ENCODE measurements at regions not wholly inside any gene's neighbourhood (a gene's known extent, or its start where the extent isn't known, plus 50 kb on each side); places are given as distances from the start of the nearest gene placed in this dataset.

DNA sequence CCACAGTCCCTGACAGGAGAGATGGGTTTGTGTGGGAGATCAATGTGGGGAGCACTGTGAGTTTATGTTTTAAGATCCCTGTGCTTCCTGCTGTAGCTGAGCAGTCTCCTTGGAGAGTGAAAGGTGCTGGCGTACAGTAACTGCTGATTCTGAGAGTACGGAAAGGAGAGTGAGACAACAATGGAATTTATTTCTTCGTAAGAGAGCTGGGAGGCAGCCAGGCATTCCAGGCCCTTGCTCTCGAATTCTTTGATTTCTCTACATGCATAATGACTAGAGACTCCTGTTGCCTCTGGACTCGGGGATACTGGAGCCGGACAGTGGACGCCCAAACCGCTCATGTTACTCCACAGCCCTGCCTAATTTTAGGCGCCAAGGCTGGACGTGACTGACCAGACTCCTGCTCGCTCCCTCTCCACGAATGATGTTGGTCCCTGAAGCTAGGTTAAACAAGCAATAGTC is 131.0 kb upstream of the PHACTR1 start:
- no peak for DNase-seq (ENCODE audit: low read depth)

GRCh38 chr6:12586721-12587480 is 129.7 kb upstream of the PHACTR1 start:
- no peak for DNase-seq (ENCODE audit: low read depth)

DNA sequence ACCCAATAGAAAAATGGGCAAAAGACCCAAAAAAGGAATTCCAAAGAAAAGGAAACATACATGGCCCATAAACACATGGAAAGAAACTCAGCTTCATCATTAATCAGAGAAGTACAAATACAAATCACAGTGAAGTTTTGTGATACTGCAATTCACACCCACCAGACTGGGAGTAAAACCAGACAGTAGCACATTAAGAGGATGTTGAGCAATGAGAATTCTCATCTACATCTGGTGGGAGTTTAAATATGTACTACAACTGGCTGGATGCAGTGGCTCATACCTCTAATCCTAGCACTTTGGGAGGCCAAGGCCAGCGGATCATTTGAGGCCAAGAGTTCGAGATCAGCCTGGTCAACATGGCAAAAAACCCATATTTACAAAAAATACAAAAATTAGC is 125.7 kb upstream of the PHACTR1 start:
- DNase-seq (ENCODE audit: low read depth): no peak

DNA sequence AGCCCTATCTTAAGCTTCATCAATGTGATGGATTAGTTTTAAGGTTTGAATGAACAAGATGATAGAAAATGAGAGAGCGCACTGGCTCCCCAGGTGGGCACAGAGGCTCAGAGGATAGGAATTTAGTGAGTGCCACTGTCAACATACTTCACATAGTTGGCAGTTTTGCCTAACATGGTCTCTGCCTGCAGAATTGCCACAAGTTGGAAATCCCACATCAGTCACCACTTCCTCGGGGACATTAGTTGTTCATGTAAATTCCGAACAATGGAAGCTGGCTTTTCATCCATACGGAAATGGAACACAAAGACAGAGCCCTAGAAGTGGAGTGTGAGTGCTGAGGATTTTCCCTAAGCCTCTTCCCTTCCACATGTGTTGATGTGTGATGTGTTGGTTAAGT is 123.9 kb upstream of the PHACTR1 start:
- DNase-seq (ENCODE audit: low read depth): peak; percentile 75

DNA sequence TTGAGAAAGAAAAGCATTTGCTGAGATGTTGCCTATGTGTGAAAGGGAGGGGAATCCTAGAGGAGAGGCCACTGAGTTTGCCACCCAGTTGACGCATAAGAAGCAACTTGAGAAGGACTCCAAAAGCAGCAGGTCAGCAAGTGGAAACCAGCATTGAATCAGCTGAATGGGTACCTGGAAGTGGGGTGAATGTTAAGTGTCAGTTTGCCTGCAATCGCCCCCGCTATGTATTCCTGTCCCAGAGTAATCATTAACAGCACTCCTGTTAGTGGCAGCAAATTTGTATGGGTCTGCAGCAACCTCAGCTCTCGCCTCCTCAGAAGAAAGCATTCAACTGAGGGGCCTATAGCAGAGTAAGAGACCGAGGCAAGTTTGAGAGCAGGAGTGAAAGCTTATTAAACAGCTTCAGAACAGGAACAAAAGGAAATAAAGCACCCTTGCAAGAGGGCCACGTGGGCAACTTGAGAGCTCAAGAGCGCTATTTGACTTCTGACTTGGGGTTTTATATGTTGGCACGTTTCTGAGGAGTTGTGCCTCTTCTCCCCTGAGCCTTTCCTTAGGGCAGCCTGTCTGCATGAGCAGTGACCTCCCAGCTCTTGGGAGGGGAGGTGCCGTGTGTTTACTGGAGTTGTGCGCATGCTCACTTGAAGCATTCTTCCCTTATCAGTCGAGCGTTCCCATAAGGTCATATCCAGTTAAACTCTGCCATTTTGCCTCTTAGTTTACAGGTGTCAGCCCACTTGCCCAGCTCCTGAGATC is 122.6 kb upstream of the PHACTR1 start:
- no peak for DNase-seq (ENCODE audit: low read depth)

- no peak for DNase-seq (ENCODE audit: low read depth)
These were observed 122.1 kb upstream of the PHACTR1 start for GRCh38 chr6:12594530-12594893.

DNA sequence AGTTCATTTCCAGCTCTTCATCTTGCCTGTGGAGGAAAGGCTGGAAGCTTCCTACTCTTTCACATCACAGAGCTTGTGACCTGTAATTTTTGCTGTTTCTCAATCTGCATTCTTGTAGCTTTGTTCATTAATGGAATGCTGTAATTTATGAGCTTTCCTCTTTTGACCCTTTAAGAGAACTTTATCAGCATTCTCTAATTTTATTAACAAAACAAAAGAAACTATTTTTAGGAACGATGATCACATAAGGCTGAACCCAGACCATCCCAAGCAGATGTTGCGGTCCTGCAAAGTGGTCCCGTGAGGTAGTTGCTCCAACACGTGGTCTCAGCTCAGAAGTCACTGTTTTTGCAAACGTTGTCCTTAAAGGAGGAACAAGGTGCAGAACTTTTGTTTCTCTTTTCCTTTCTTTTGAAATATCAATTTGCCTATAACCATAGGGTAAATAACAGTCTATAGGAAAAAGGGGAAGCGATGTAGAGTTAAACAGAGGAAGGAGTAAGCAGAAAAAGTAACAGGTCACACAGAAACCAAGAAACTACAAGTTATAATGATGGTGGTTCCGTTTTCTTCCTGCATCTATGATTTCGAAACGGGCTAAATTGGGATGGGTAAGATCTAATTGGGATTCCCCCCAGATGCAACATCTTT is 121.3 kb upstream of the PHACTR1 start:
- DNase-seq (ENCODE audit: low read depth): no peak

DNA sequence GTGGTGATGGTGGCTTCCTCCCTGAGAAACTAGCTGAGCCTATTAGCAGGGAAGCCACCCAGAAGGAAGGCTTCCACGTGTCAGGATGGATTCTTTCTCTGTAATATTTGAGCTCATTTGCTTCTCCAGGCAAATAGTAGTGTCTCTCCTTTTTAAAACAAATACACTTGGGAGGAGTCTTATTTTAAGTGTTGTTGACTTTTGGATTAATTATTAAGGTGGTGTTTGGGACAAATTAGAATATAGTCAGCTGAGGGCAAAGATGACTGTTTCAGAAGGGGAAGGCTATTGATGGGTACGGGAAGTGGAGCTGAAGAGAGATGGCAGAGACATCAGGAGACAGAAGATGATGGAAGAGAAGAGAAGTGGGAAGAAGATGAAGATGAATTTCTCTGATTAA is 119.8 kb upstream of the PHACTR1 start:
- DNase-seq (ENCODE audit: low read depth): no peak

GRCh38 chr6:12598919-12599318 is 117.6 kb upstream of the PHACTR1 start:
- DNase-seq (ENCODE audit: low read depth): no peak

- DNase-seq (ENCODE audit: low read depth): no peak
These were observed 114.7 kb upstream of the PHACTR1 start for GRCh38 chr6:12601881-12602280.

DNA sequence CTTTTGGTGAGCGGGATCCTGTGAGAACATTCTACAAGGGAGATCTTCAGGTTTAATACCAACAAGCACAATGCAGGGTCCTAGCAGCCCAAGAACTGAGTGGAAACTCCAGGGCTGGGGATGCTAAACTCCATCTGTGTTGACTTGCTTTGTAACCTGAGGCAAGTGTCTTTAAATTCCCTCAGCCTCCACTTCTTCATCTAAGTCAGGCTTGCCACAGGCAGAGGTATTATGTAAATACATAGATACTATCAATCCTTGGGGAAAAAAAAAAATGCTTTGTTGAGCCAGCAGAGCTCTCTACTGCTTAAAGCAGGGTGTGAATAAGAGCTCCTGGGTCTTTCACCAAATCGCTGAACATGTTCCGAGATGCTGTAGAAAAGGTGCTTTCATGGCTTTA is 114.2 kb upstream of the PHACTR1 start:
- no peak for DNase-seq (ENCODE audit: low read depth)

DNA sequence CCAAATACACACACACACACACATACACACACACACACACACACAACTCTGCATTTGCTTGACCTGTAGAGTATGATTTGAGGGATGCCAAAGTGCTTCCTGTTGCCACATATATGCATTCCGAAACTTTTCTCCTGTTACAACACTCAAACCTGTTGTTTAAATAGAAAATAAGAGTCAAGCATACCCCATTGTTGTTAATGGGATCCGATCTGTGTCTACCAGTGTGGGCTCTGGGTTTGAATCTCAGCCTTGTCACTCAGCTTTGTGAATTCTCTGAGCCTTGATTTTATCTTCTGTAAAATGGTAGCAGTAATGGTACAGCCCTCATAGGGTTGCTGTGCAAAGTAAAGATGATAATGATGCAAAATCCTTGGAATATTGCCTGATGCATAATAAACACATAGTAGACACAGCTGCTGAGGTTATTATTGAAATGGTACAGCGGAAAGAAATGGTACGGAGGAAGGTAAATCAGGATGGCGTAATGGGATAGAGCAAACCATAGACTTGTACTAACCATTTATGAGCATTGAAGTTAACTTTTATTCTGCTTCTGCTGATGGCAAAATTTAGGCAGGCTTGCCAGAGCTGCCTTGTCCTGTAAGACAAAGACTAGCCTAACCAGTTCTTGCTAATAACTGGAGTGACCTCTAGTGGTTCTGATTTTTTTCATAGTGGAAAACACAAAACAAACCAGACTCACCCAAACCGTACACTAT is 113.5 kb upstream of the PHACTR1 start:
- no peak for DNase-seq (ENCODE audit: low read depth)

GRCh38 chr6:12603673-12604049 is 112.9 kb upstream of the PHACTR1 start:
- DNase-seq (ENCODE audit: low read depth): no peak

DNA sequence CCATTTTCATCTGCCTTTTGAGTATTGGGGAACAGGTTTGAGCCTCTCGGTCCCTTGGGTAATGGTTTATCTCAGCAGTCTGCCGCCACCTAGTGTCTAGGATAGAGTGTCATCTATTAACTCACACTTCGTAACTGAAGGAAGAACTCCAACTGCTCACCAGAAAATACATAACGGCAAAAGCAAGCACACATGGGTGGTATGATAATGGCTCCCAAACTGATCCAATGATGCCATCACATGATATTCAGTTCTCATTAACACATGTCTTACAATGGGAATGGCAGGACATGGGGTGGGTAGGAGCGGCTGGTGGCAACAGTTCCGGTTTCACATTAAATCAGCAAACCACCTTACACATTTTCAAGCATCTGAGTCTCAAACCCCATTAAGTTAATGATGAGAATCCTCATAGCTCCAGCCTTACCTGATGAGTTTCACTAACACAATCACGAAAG is 110.7 kb upstream of the PHACTR1 start:
- DNase-seq (ENCODE audit: low read depth): peak; percentile 59

GRCh38 chr6:12606616-12607015 is 110.0 kb upstream of the PHACTR1 start:
- DNase-seq (ENCODE audit: low read depth): no peak

GRCh38 chr6:12608016-12608860 is 108.3 kb upstream of the PHACTR1 start:
- DNase-seq (ENCODE audit: low read depth): no peak

DNA sequence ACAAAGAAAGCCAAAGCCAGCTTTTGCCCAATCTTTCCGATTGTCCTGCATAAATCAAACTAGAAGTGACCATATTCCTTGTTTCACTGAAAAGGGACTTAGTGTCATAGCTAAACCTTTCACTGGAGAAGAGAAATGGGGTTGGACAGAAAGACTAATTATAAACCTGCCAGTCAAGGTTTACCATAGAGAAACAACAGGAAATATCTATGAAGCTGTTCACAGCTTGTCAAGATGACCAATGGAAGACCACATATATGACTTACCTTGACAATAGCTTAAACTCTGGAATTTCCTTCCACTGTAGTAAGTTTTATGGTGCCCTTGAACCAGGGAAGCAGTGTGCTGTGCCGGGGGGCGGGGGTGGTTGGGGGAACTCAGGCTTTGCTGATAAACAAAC is 107.7 kb upstream of the PHACTR1 start:
- DNase-seq (ENCODE audit: low read depth): no peak

DNA sequence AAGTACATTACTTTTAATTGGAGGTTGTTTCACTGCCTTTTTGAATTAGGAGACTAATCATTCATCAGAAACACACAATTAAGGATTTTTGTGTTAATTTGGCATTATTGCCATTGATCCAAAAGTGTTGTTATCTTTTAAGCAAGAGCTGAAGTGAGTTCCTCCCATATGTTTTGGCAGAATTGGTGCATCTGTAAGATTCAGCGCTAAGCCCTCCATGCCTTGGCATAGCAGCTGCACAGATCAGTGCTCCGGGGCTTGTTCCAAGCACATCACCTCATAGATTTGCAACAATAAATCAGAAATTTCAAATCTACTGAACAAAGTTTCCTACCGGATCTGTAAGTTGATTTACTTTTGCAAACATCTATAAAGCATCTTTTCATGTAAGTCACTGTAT is 106.8 kb upstream of the PHACTR1 start:
- DNase-seq (ENCODE audit: low read depth): no peak

DNA sequence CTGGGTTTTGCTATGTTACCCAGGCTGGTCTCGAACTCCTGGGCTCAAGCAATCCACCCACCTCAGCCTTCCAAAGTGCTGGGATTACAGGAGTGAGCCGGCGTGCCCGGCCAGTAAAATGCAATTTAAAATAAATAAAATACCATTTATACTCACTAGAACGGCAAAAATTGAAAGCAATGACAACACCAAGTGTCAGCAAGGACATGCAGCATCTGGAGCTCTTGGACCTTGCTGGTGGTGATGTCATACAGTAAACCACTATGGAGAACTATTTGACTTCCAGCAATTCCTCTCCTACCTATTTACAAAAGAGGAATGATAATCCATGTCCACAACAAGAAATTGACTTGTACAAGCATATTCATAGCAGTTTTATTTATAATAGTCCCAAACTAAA is 105.7 kb upstream of the PHACTR1 start:
- no peak for DNase-seq (ENCODE audit: low read depth)

- DNase-seq (ENCODE audit: low read depth): no peak
These were observed 102.8 kb upstream of the PHACTR1 start for GRCh38 chr6:12613811-12614210.

DNA sequence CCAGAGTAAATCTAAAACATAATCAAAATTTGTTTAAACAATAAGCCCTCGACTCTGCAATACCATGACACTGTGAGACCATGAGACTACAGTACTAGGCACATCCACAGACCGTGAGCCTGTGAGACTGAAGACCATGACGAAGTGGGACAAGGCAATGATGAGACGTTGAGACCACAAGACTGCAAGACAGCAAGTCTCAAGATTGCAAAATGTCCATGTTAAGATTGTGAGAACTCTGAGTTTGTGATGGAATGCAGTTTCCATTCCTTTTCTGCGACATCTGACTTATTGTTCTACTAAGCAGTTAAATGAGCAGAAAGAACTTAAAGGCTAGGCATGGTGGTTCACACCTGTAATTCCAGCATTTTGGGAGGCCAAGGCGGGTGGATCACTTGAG is 102.1 kb upstream of the PHACTR1 start:
- no peak for DNase-seq (ENCODE audit: low read depth)

All from HS-27A (cell line).